ENCODE measurements at regions not wholly inside any gene's neighbourhood (a gene's known extent, or its start where the extent isn't known, plus 50 kb on each side); places are given as distances from the start of the nearest gene placed in this dataset.

GRCh38 chr12:19572920-19573558, 133.7 kb downstream of the AEBP2 start:
- no peak for DNase-seq
- H3K27ac ChIP-seq (replicated peaks), result no peak overlapping the region
- no peaks in the 10 kb centered on the region for H3K36me3 ChIP-seq
- H3K27me3 ChIP-seq (ENCODE audit: low read depth), result no peaks in the 10 kb centered on the region
- no peak overlapping the region for H3K4me3 ChIP-seq
- H3K4me1 ChIP-seq, result peaks cover 31% of the 10 kb centered on the region
- H3K9me3 ChIP-seq (replicated peaks), result no peaks in the 10 kb centered on the region
- intact Hi-C loops (cut with micrococcal nuclease), result no loop called here
- TF ChIP-seq CTCF (IDR thresholded peaks at IDR 0.05; ENCODE audit: borderline replicate concordance), result peak; percentile 38

GRCh38 chr12:19573866-19574265, 134.6 kb downstream of the AEBP2 start:
- Histone ChIP-seq H3K27me3 (ENCODE audit: low read depth) (no peaks in the 10 kb centered on the region), H3K27ac (replicated peaks) (no peak overlapping the region), H3K4me3 (no peak overlapping the region), H3K4me1 (peaks cover 31% of the 10 kb centered on the region), H3K9me3 (replicated peaks) (no peaks in the 10 kb centered on the region), H3K36me3 (no peaks in the 10 kb centered on the region)
- no peak for DNase-seq
- intact Hi-C loops (cut with micrococcal nuclease), result no loop called here
- no peak for TF ChIP-seq CTCF (IDR thresholded peaks at IDR 0.05; ENCODE audit: borderline replicate concordance)

- Histone ChIP-seq H3K36me3 (no peaks in the 10 kb centered on the region), H3K27me3 (ENCODE audit: low read depth) (no peaks in the 10 kb centered on the region), H3K9me3 (replicated peaks) (no peaks in the 10 kb centered on the region), H3K4me3 (no peak overlapping the region), H3K27ac (replicated peaks) (no peak overlapping the region), H3K4me1 (peaks cover 31% of the 10 kb centered on the region)
- no peak for TF ChIP-seq CTCF (IDR thresholded peaks at IDR 0.05; ENCODE audit: borderline replicate concordance)
- intact Hi-C loops (cut with micrococcal nuclease), result no loop called here
- no peak for DNase-seq
Measured at GRCh38 chr12:19574601-19575000, 135.3 kb downstream of the AEBP2 start.

GRCh38 chr12:19575337-19576243, 136.3 kb downstream of the AEBP2 start:
- H3K4me3 ChIP-seq, result no peak overlapping the region
- no peak for TF ChIP-seq CTCF (IDR thresholded peaks at IDR 0.05; ENCODE audit: borderline replicate concordance)
- no peaks in the 10 kb centered on the region for H3K27me3 ChIP-seq (ENCODE audit: low read depth)
- peak overlapping the region; percentile 52 for H3K27ac ChIP-seq (replicated peaks)
- peak; percentile 53 for DNase-seq
- no peaks in the 10 kb centered on the region for H3K36me3 ChIP-seq
- peaks cover 31% of the 10 kb centered on the region for H3K4me1 ChIP-seq
- intact Hi-C loops (cut with micrococcal nuclease), result no loop called here
- no peaks in the 10 kb centered on the region for H3K9me3 ChIP-seq (replicated peaks)

GRCh38 chr12:19576506-19577280, 137.4 kb downstream of the AEBP2 start:
- no peaks in the 10 kb centered on the region for H3K36me3 ChIP-seq
- H3K27me3 ChIP-seq (ENCODE audit: low read depth), result no peaks in the 10 kb centered on the region
- no peaks in the 10 kb centered on the region for H3K9me3 ChIP-seq (replicated peaks)
- intact Hi-C loops (cut with micrococcal nuclease), result no loop called here
- no peak overlapping the region for H3K4me3 ChIP-seq
- H3K27ac ChIP-seq (replicated peaks), result no peak overlapping the region
- no peak for DNase-seq
- peaks cover 31% of the 10 kb centered on the region for H3K4me1 ChIP-seq
- TF ChIP-seq CTCF (IDR thresholded peaks at IDR 0.05; ENCODE audit: borderline replicate concordance), result no peak

All from left ventricle myocardium inferior (tissue), 1 donor.